Spleen (tissue), 7 donors: ENCODE measurements at regions not wholly inside any gene's neighbourhood (a gene's known extent, or its start where the extent isn't known, plus 50 kb on each side); places are given as distances from the start of the nearest gene placed in this dataset.

Source experiments
- CTCF ChIP-seq, 11 experiments: fragments of 200-600 bp in 7 of 11; fragments of 450-650 bp in 4 of 11; sonication (generic) in 4 of 11; IDR thresholded peaks in 8 of 11; conservative IDR thresholded peaks in 3 of 11; 1 replicate in 7 of 11; 2 replicates in 4 of 11; pipeline versions ENCODE4 v1.4.0 to v1.8.0; 2016 to 2021; ENCODE audit warnings: antibody characterized with exemption in 11 of 11, inconsistent platforms in 4 of 11, mild to moderate bottlenecking in 1 of 11
- POLR2A ChIP-seq, 3 donors: fragments of 450-650 bp; IDR thresholded peaks; one replicate each; pipeline ENCODE4 v1.5.1; 2017; ENCODE audit warnings: antibody characterized with exemption in 3 of 3, mild to moderate bottlenecking in 1 of 3
- POLR2AphosphoS5 ChIP-seq, 3 donors: sonication (generic); formaldehyde crosslinking; IDR thresholded peaks; one replicate each; pipeline ENCODE4 v1.5.1; 2017; ENCODE audit warnings: antibody characterized with exemption in 3 of 3
- donor health status: DM: no; HTN: no; CAD: no; lungs with moderate emphysema.
- donor health status: DM: no; HTN: no; CAD: no.
- donor health status: DM: no; HTN: no; CAD: no.

GRCh38 chr1:163820226-163820625 is 498.5 kb downstream of the NUF2 start:
- TF ChIP-seq CTCF (IDR thresholded peaks at IDR 0.05 in 8 of 11, conservative IDR thresholded peaks at IDR 0.05 in 3 of 11) (no peak), POLR2A (IDR thresholded peaks at IDR 0.05) (no peak), POLR2AphosphoS5 (IDR thresholded peaks at IDR 0.05) (no peak)
